Naive thymus-derived CD4-positive, alpha-beta T cell (primary cell): ENCODE measurements at regions not wholly inside any gene's neighbourhood (a gene's known extent, or its start where the extent isn't known, plus 50 kb on each side); places are given as distances from the start of the nearest gene placed in this dataset.

ENCODE experiments used
- ATAC-seq: fragments of 150-1000 bp; cut with Tn5 transposase; 2 replicates; pipeline ENCODE4 v1.10.0; 2021; ENCODE audit warnings: mild to moderate bottlenecking, moderate library complexity
- CTCF ChIA-PET: fragments of 350-600 bp; sonication (Branson Sonifier 250); formaldehyde crosslinking; loops from one replicate; lab custom pipeline; 2021; ENCODE audit warnings: antibody characterized with exemption; lab: Charles Lee
- POLR2A ChIA-PET: fragments of 350-600 bp; sonication (Branson Sonifier 250); formaldehyde crosslinking; loops from one replicate; lab custom pipeline; 2021; ENCODE audit warnings: antibody characterized with exemption, inconsistent platforms; lab: Charles Lee
- DNase-seq, 9 donors: peaks; one replicate each; pipeline versions ENCODE4 v3.0.0 to v3.0.0-alpha.2; 2020 to 2022; ENCODE audit warnings: mixed read lengths in 1 of 9
- H3K27ac ChIP-seq: one replicate; pipeline ENCODE4 v1.7.0; 2013; ENCODE audit warnings: mild to moderate bottlenecking, low read depth, low read length, moderate library complexity
- H3K27me3 ChIP-seq, 2 donors: one replicate each; pipeline ENCODE4 v1.7.0; 2013; ENCODE audit warnings: low read length in 2 of 2, mild to moderate bottlenecking in 2 of 2, moderate library complexity in 2 of 2; ENCODE audit not compliant: control insufficient read depth in 2 of 2, insufficient read depth in 2 of 2
- H3K36me3 ChIP-seq, 3 experiments: 1 replicate in 2 of 3; 2 replicates in 1 of 3; pipeline ENCODE4 v1.7.0; 2013; ENCODE audit warnings: low read length in 3 of 3, mild to moderate bottlenecking in 3 of 3, moderate library complexity in 1 of 3; ENCODE audit not compliant: insufficient read depth in 3 of 3, control insufficient read depth in 2 of 3
- H3K4me1 ChIP-seq, 2 donors: one replicate each; pipeline ENCODE4 v1.7.0; 2013; ENCODE audit warnings: low read length in 2 of 2, mild to moderate bottlenecking in 2 of 2, moderate library complexity in 1 of 2; ENCODE audit not compliant: control insufficient read depth in 2 of 2, insufficient read depth in 2 of 2
- H3K4me3 ChIP-seq: 2 replicates; pipeline ENCODE4 v1.7.0; 2013; ENCODE audit warnings: mild to moderate bottlenecking, low read length
- H3K9me3 ChIP-seq, 3 experiments: 1 replicate in 2 of 3; 2 replicates in 1 of 3; pipeline ENCODE4 v1.7.0; 2013; ENCODE audit warnings: low read length in 3 of 3; ENCODE audit not compliant: control insufficient read depth in 2 of 3
- H3K27ac Mint-ChIP-seq, 9 donors: one replicate each; pipeline ENCODE4 v1.8.0; 2020 to 2022; ENCODE audit warnings: mixed read lengths in 9 of 9, mild to moderate bottlenecking in 8 of 9, moderate library complexity in 5 of 9, inconsistent platforms in 2 of 9
- H3K27me3 Mint-ChIP-seq, 5 donors: one replicate each; pipeline ENCODE4 v1.8.0; 2021 to 2022; ENCODE audit warnings: mixed read lengths in 5 of 5, mild to moderate bottlenecking in 1 of 5
- H3K36me3 Mint-ChIP-seq, 5 donors: one replicate each; pipeline ENCODE4 v1.8.0; 2020 to 2022; ENCODE audit warnings: mixed read lengths in 5 of 5, mild to moderate bottlenecking in 3 of 5, inconsistent platforms in 1 of 5
- H3K4me1 Mint-ChIP-seq, 7 donors: one replicate each; pipeline ENCODE4 v1.8.0; 2020 to 2022; ENCODE audit warnings: mixed read lengths in 7 of 7, mild to moderate bottlenecking in 3 of 7, inconsistent platforms in 1 of 7
- H3K4me3 Mint-ChIP-seq, 10 donors: one replicate each; pipeline ENCODE4 v1.8.0; 2020 to 2022; ENCODE audit warnings: mild to moderate bottlenecking in 10 of 10, mixed read lengths in 10 of 10, moderate library complexity in 6 of 10, inconsistent platforms in 2 of 10
- H3K9me3 Mint-ChIP-seq, 11 donors: one replicate each; pipeline ENCODE4 v1.8.0; 2020 to 2022; ENCODE audit warnings: mixed read lengths in 11 of 11, mild to moderate bottlenecking in 4 of 11, inconsistent platforms in 1 of 11, moderate library complexity in 1 of 11
- intact Hi-C, 2 donors: fragments of 100-400 bp; cut with micrococcal nuclease; formaldehyde crosslinking; loops; one replicate each; pipeline ENCODE4 v1.15.1; 2023

GRCh38 chr6:90390379-90390778 is 93.7 kb upstream of the BACH2 start:
- H3K27me3 ChIP-seq = no peaks in the 10 kb centered on the region
- H3K36me3 ChIP-seq = no peaks in the 10 kb centered on the region
- Mint-ChIP-seq H3K36me3 (no peaks in the 10 kb centered on the region), H3K4me3 (no peak overlapping the region), H3K27me3 (peaks cover 0 to 8% (median 0%) of the 10 kb centered on the region in 5 donors), H3K4me1 (peaks cover 5 to 28% (median 23%) of the 10 kb centered on the region in 7 donors), H3K27ac (no peak overlapping the region), H3K9me3 (no peaks in the 10 kb centered on the region)
- no peak overlapping the region for H3K27ac ChIP-seq
- H3K4me1 ChIP-seq = peaks cover 0 to 13% of the 10 kb centered on the region in 2 donors
- CTCF ChIA-PET = interaction anchor here (1.4 kb wide), 1 partner anchor 101 kb away, joined by 3 read pairs; no protein-coding TSS in a partner anchor
- ATAC-seq = no peak
- POLR2A ChIA-PET = interaction anchor here (1.0 kb wide), 1 partner anchor 96 kb away, joined by 4 read pairs; no protein-coding TSS in a partner anchor
- H3K9me3 ChIP-seq = no peaks in the 10 kb centered on the region
- intact Hi-C loops = loop anchor here (5.0 to 10.0 kb wide), 3 partner anchors 37 to 194 kb away; partner anchors contain the start of gene MAP3K7 (in 1 of the 2)
- H3K4me3 ChIP-seq = no peak overlapping the region
- no peak for DNase-seq

GRCh38 chr6:90388395-90388794 is 91.8 kb upstream of the BACH2 start:
- Histone ChIP-seq H3K27ac (no peak overlapping the region), H3K4me3 (no peak overlapping the region), H3K4me1 (peaks cover 0 to 7% of the 10 kb centered on the region in 2 donors), H3K27me3 (no peaks in the 10 kb centered on the region), H3K9me3 (no peaks in the 10 kb centered on the region), H3K36me3 (no peaks in the 10 kb centered on the region)
- Mint-ChIP-seq H3K4me3 (no peak overlapping the region), H3K27me3 (peaks cover 0 to 8% (median 0%) of the 10 kb centered on the region in 5 donors), H3K36me3 (no peaks in the 10 kb centered on the region), H3K27ac (peak overlapping the region in 1 of 9 donors; percentile 3), H3K4me1 (peaks cover 7 to 38% (median 22%) of the 10 kb centered on the region in 7 donors), H3K9me3 (no peaks in the 10 kb centered on the region)
- ATAC-seq = no peak
- ChIA-PET POLR2A (no interaction called here), CTCF (interaction anchor here (1.0 to 1.6 kb wide), 2 partner anchors 15 kb away, joined by 3 read pairs; no protein-coding TSS in a partner anchor)
- DNase-seq = no peak
- intact Hi-C loops = no loop called here

GRCh38 chr6:90387826-90388225 is 91.2 kb upstream of the BACH2 start:
- Histone ChIP-seq H3K4me1 (peaks cover 3% of the 10 kb centered on the region in 2 donors), H3K27me3 (no peaks in the 10 kb centered on the region), H3K27ac (no peak overlapping the region), H3K9me3 (no peaks in the 10 kb centered on the region), H3K36me3 (no peaks in the 10 kb centered on the region), H3K4me3 (no peak overlapping the region)
- H3K9me3 Mint-ChIP-seq = no peaks in the 10 kb centered on the region
- no peak overlapping the region for H3K4me3 Mint-ChIP-seq
- H3K4me1 Mint-ChIP-seq = peaks cover 5 to 38% (median 22%) of the 10 kb centered on the region in 7 donors
- intact Hi-C loops = no loop called here
- ATAC-seq (no peak), DNase-seq (no peak)
- H3K36me3 Mint-ChIP-seq = no peaks in the 10 kb centered on the region
- ChIA-PET CTCF (interaction anchor here (0.6 to 1.0 kb wide), 2 partner anchors 15 to 17 kb away, joined by 3 read pairs; no protein-coding TSS in a partner anchor), POLR2A (no interaction called here)
- H3K27me3 Mint-ChIP-seq = peaks cover 0 to 8% (median 0%) of the 10 kb centered on the region in 5 donors
- H3K27ac Mint-ChIP-seq = no peak overlapping the region

- Histone ChIP-seq H3K4me3 (no peak overlapping the region), H3K36me3 (no peaks in the 10 kb centered on the region), H3K9me3 (no peaks in the 10 kb centered on the region), H3K4me1 (peaks cover 6 to 8% of the 10 kb centered on the region in 2 donors), H3K27ac (no peak overlapping the region), H3K27me3 (no peaks in the 10 kb centered on the region)
- Mint-ChIP-seq H3K9me3 (no peaks in the 10 kb centered on the region), H3K27ac (no peak overlapping the region), H3K4me1 (peaks cover 6 to 41% (median 24%) of the 10 kb centered on the region in 7 donors), H3K27me3 (peaks cover 0 to 9% (median 0%) of the 10 kb centered on the region in 5 donors), H3K4me3 (no peak overlapping the region), H3K36me3 (no peaks in the 10 kb centered on the region)
- intact Hi-C loops = no loop called here
- DNase-seq = no peak
- no peak for ATAC-seq
- ChIA-PET POLR2A (no interaction called here), CTCF (interaction anchor here (0.6 kb wide), 1 partner anchor 18 kb away, joined by 3 read pairs; no protein-coding TSS in a partner anchor)
Measured at GRCh38 chr6:90387383-90387775, 90.7 kb upstream of the BACH2 start.

GRCh38 chr6:90386399-90387382 is 90.0 kb upstream of the BACH2 start:
- no peaks in the 10 kb centered on the region for H3K36me3 ChIP-seq
- H3K27me3 ChIP-seq = no peaks in the 10 kb centered on the region
- Mint-ChIP-seq H3K9me3 (no peaks in the 10 kb centered on the region), H3K36me3 (no peaks in the 10 kb centered on the region), H3K27me3 (peaks cover 0 to 15% (median 0%) of the 10 kb centered on the region in 5 donors), H3K27ac (peak overlapping the region in 2 of 9 donors; percentile 32 to 77), H3K4me1 (peaks cover 6 to 48% (median 30%) of the 10 kb centered on the region in 7 donors), H3K4me3 (no peak overlapping the region)
- ATAC-seq (no peak), DNase-seq (no peak)
- no peaks in the 10 kb centered on the region for H3K9me3 ChIP-seq
- H3K27ac ChIP-seq = no peak overlapping the region
- CTCF ChIA-PET = interaction anchor here (1.2 kb wide), 1 partner anchor 10 kb away, joined by 3 read pairs; no protein-coding TSS in a partner anchor
- intact Hi-C loops = no loop called here
- peaks cover 8 to 10% of the 10 kb centered on the region in 2 donors for H3K4me1 ChIP-seq
- no peak overlapping the region for H3K4me3 ChIP-seq
- POLR2A ChIA-PET = interaction anchor here (0.7 kb wide), 1 partner anchor 446 kb away, joined by 3 read pairs; no protein-coding TSS in a partner anchor

GRCh38 chr6:90385759-90386313 is 89.2 kb upstream of the BACH2 start:
- DNase-seq = no peak
- H3K4me3 Mint-ChIP-seq = no peak overlapping the region
- POLR2A ChIA-PET = interaction anchor here (0.6 to 0.7 kb wide), 2 partner anchors 441 to 445 kb away, joined by 3 read pairs; no protein-coding TSS in a partner anchor
- peaks cover 6 to 50% (median 31%) of the 10 kb centered on the region in 7 donors for H3K4me1 Mint-ChIP-seq
- H3K9me3 ChIP-seq = no peaks in the 10 kb centered on the region
- H3K36me3 Mint-ChIP-seq = no peaks in the 10 kb centered on the region
- no peak overlapping the region for H3K4me3 ChIP-seq
- ATAC-seq = no peak
- H3K9me3 Mint-ChIP-seq = no peaks in the 10 kb centered on the region
- peaks cover 8 to 10% of the 10 kb centered on the region in 2 donors for H3K4me1 ChIP-seq
- peaks cover 0 to 21% (median 0%) of the 10 kb centered on the region in 5 donors for H3K27me3 Mint-ChIP-seq
- H3K27ac Mint-ChIP-seq = peak overlapping the region in 1 of 9 donors; percentile 32
- no peaks in the 10 kb centered on the region for H3K36me3 ChIP-seq
- CTCF ChIA-PET = interaction anchor here (1.2 kb wide), 1 partner anchor 11 kb away, joined by 3 read pairs; no protein-coding TSS in a partner anchor
- H3K27ac ChIP-seq = no peak overlapping the region
- intact Hi-C loops = no loop called here
- no peaks in the 10 kb centered on the region for H3K27me3 ChIP-seq
